Esophagus muscularis mucosa (tissue), 3 donors: ENCODE measurements at regions not wholly inside any gene's neighbourhood (a gene's known extent, or its start where the extent isn't known, plus 50 kb on each side); places are given as distances from the start of the nearest gene placed in this dataset.

Source experiments
- CTCF ChIP-seq, 3 experiments: fragments of 200-600 bp in 2 of 3; fragments of 450-650 bp in 1 of 3; sonication (generic) in 2 of 3; IDR thresholded peaks; one replicate each; pipeline ENCODE4 v1.5.1; 2017 to 2019; ENCODE audit warnings: antibody characterized with exemption in 3 of 3, mild to moderate bottlenecking in 2 of 3, moderate library complexity in 1 of 3
- POLR2AphosphoS5 ChIP-seq, 2 donors: sonication (generic); formaldehyde crosslinking; IDR thresholded peaks; one replicate each; pipeline ENCODE4 v1.6.1; 2017; ENCODE audit warnings: antibody characterized with exemption in 2 of 2

- TF ChIP-seq CTCF (IDR thresholded peaks at IDR 0.05) (no peak), POLR2AphosphoS5 (IDR thresholded peaks at IDR 0.05) (no peak)
Measured at GRCh38 chr4:11497972-11498371, 69.3 kb upstream of the HS3ST1 start.
